ENCODE measurements at regions not wholly inside any gene's neighbourhood (a gene's known extent, or its start where the extent isn't known, plus 50 kb on each side); places are given as distances from the start of the nearest gene placed in this dataset.

DNA sequence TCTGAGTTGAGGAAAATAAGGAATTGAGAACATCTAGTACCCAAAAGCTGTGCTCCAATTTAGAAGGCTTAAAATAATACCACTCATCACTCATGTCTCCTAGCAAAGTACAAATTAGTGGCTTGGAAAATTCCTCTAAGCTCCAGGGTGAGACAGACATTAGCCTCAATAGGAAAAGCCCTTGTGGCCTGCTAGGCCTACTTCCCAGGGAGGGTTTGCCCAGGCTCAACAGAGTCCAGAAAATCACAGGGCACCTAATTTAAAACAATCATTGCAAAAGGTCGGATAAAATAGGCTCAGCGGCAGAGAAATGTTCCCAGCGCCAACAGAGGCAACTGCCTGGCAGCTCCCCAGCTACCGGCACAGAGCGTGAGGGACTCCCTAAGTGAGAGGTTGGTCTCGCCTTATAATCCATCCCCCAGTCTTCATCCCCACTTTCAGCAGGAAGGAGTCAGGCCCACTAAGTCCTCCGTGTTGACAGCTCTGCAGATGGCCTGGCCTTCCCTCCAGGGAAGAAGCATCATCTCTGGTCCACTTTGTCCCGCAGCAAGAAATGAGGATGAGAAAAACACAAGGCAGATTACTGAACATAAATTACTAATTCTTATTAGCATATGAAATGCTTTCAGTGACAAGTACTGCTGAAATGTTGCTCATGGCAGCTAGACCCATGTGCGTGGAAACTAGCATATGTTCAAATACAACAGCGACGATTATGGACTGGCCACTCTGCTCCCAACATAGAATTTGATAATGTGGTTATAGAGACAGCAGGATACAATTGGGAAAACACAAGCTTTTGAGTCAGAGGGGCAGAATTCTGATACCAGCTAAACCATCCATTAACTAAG is 1177.7 kb upstream of the AUTS2 start:
- no peak for DNase-seq

DNA sequence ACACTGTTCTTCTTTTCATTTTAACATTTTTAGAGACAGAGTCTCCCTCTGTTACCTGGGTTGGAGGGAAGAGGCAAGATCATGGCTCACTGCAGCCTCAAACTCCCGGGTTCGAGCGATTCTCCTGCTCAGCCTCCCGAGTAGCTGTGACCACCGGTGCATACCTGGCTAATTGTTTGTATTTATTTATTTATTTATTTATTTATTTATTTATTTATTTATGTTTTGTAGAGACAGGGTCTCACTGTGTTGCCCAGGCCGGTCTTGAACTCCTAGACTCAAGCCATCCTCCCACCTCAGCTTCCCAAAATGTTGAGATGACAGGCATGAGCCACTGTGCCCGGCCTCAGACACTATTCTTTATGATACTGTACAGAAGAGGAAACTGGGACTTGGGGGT is 1176.6 kb upstream of the AUTS2 start:
- DNase-seq, result no peak

DNA sequence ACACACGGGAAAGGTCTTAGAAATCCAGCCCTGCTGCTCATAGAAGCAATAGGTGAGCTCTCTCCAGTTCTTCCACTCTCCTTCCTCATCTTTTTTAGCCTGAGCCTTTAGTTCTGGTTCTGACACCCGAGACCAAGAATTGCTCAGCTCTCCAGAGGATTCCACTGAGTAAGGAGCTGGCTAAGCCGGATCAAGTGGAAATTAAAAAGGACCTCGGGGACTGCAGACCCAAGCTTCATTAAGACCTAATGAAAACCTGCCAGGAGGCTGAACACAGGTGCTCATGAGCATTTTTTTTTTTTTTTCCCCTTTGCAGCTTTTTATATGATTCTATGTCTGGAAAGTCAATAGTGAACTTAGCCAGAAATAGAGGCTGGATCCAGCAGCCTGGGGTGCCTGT is 1176.0 kb upstream of the AUTS2 start:
- DNase-seq, result no peak

DNA sequence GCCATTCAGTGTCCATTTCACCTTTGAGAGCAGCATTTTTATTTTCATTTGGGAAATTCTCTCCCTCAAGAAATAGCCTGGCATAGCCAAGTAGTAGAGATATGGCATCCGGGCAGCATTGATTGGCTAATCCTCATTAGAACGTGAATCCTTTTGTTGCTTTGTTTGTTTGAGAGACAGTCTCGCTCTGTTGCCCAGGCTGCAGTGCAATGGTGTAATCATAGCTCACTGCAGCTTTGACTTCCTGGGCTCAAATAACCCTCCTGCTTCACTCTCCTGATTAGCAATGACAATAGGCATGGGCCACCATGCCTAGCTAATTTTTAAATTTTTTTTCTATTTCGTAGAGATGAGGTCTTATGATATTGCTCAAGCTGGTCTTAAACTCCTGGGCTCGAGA is 1174.9 kb upstream of the AUTS2 start:
- no peak for DNase-seq

DNA sequence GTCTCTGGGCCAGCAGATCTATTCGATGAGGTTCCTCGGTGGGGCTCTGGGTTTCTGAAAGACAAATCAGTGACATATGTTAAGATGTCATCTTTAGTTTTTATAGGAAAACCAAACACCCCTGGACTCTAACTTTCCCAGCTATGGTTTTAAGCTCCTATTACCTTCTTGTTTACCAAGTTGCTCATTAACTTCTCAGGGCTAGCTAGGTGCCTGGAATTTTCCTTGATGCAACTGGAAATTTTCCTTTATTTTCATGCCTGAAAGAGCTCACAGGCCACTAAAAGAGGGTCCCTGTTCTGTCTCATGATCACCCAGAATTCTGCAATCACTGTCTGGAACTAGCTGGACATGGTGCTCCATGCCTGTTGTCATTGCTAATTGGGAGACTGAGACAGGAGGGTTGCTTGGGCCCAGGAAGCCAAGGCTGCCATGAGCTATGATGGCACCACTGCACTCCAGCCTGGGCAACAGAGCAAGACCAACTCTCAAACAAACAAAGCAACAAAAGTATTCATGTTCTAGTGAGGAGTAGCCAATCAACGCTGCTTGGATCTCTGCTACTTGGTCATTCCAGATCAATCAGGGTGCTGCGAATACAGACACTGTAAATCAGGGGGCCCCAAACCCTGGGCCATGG is 1173.5 kb upstream of the AUTS2 start:
- no peak for DNase-seq

DNA sequence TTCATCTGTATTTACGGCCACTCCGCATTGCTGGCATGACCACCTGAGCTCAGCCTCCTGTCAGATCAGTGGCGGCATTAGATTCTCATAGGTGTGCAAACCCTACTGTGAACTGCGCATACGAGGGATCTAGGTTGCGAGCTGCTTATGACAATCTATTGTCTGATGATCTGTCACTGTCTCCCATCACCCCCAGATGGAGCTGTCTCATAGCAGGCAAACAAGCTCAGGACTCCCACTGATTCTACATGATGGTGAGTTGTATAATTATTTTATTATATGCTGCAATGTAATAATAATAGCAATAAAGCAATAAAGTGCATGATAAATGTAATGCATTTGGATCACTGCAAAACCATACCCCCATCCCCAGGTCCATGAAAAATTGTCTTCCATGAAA is 1172.9 kb upstream of the AUTS2 start:
- DNase-seq, result no peak

DNA sequence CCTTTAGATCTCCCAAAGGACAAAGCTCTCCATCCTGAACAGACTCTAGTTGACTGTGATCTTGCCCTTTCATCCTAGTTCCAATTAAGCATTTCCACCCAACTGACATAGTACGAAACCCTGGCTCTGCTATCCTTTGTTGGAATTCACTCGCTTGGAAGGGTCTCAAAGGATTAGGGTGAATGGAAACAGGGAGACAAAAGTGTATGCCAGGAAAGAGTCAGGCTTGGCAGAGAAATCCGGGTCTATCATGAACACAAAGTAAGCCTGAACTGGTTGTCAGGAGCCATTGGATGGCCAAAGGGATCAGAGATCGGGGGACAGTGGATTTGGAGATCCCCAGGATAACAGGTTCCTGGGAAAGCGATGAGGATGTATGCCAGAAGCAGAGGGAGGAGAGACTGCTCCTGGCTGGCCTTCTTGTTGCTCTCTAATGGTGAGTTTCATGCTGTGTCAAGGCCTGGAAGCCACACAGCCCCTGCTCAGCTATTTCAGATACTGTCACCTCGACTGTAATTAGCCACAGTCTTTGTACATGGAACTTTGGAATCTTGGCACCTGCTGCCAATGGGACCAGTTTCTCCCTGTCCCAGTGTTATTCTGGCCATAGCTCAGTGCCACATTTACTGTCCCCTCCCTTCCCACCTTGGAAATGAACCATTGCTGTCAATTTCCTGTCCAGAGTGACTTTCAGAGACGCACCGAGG is 1168.7 kb upstream of the AUTS2 start:
- no peak for DNase-seq

DNA sequence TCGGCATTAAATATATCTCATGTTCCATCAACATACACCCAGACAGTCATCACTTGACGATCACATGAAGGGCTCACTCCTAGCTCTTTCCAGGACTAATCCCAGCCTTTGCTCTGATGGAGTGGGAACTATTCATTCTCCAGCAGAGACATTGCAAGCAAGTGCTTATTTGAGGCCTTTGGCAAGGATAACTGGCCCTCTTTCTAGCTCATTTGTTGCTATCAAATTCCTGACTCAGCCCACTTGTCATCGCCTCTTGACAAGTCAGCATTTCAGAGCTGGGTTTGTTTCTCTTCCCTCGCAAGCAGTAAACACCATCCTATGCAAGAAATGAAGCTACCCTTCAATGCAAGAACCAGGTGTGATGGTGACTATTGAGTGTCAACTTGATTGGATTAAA is 1165.7 kb upstream of the AUTS2 start:
- DNase-seq, result no peak

DNA sequence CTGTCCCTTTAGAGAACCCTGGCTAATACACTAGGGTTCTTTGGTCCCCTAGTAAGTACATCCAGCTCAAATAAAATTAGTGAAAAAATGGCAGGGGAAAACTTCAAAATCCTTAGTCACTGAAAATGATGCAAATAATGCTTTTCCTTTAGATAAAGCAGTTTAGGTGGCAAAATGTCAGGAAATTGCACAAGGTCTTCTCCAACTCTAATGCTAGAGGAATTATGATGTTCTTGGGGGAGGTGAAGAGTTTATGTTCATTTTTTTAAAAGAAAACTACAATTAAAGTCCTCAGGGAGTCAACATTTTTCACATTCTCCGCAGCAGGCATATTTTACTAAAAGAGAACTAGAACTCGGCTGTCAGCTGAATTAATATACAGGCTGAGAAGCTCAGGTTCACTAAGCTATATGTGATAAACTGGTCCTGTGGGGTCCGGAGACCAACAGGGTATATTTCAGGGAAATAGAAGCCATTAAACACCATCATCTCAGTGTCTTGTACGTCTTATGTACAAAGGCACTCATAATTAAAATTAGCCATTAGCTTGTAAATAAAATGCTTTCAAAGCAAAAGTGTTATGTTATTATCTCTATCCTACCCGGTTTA is 1164.7 kb upstream of the AUTS2 start:
- DNase-seq, result no peak

DNA sequence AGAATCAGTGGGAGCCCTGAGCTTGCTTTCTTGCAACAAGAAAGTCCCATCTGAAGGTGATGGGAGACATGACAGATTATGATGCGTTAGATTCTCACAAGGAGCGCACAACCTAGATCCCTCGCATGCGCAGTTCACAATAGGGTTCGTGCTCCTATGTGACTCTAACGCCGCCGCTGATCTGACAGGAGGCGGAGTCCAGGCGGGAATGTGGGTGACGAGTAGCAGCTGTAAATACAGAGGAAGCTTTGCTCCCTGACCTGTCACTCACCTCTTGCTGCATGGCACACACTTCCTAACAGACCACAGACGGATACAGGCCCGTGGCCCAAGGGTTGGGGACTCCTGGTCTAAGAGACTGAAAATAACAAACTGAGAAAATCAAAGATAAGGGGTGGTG is 1163.4 kb upstream of the AUTS2 start:
- DNase-seq, result no peak

DNA sequence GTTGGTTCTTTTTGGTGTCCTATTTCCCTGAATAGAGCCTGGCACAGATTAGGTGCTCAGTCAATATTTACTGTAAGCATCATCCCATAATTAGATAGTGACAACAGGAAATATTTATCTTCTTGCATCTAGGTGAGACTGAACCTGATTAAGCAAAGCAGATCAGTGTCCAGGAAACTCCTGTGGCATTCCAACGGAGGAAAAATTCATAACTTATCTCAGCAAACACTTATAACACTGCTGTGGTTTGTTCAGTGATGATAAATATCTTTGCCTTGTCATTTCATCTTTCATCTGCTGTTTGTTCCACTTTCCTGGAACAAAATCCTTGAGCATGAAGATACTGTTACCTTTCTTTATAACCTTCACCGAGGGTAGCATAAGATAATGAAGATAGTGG is 1160.3 kb upstream of the AUTS2 start:
- DNase-seq, result no peak

DNA sequence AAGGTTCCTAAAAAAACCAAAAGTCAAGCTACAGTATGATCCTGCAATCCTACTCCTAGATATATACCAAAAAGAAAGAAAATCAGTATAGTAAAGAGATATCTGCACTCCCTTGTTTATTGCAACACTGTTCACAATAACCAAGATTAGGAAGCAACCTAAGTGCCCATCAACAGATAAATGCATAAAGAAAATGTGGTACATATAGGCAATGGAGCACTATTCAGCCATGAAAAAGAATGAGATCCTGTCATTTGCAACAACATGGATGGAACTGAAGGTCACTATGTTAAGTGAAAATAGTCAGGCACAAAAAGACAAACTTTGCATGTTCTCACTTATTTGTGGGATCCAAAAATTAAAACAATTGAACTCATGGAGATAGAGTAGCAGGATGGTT is 1159.5 kb upstream of the AUTS2 start:
- no peak for DNase-seq

DNA sequence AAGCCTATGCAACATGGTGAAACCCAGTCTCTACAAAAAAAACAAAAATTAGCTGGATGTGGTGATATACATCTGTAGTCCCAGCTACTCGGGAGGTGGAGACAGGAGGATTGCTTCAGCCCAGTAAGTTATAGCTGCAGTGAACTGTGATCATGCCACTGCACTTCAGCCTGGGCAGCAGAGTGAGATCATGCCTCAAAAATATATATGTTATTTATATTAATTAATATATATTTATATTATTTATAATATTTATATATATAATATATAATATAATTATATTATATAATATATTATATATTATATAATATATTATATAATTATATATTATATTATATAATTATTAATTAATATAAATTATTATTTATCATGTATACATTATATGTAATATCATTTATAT is 1158.4 kb upstream of the AUTS2 start:
- no peak for DNase-seq

DNA sequence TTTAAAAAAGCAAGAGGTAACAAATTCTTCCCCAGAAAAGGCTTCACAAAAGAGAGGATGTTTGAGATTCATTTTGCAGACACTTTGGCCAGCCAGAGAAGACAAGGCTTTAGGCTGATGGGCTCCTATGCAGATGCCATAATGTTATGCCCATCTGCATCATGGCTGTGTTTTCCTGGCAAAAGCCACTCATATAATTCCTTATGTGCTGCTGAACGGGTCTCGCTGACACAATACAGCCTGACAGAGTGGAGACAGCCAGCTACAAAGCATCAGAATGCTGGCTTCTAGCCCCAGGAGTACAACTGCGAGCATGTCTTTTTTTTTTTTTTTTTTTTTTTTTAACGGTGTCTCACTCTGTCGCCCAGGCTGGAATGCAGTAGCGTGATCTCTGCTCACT is 1157.4 kb upstream of the AUTS2 start:
- DNase-seq, result no peak

DNA sequence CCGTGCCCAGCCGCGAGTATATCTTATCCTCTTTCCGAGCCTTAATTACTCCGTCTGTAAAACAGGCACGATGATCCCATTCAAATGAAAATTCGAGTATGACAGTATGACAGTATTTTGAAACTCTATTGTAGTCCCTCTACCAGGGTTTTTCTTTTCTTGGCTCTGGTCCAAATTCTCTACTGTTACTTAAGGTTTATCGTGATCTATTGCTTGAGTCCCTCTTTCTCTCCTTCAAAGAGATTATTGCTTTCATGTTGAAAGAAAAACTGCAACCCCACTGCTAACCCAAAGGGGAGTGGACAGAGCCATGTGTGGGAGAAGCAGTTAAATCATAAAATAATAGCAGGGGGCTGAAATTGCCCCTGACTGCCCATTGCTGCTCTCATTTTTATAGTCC is 1156.6 kb upstream of the AUTS2 start:
- DNase-seq, result no peak

DNA sequence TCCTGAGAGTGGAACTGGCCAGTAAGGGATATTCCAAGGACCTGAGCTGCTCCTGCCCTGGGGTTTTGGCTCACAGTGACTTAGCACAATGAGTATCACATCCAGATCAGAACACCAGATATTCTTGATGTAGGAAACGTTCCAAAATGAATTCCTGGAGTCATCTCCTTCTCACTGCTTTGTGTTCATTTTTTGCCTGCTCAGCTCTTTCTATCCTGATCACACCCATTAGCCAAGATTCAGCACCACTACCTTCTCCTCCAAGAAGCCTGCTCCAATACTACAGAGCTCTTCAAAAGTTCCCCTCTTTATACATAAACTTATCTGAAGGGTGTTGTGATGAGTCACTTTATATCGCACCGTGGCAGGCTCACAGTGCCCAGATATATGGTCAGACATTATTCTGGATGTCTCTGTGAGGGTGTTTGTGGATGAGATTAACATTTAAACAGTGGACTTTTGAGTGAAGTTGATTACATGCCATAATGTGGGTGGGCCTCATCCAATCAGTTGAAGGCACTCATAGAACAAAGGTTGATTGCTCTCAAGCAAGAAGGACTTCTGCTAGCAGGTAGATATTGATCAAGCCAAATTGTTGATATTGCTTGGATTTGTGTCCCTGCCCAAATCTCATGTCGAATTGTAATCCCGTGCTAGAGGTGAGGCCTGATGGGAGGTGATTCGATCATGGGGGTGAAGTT is 1155.2 kb upstream of the AUTS2 start:
- no peak for DNase-seq

DNA sequence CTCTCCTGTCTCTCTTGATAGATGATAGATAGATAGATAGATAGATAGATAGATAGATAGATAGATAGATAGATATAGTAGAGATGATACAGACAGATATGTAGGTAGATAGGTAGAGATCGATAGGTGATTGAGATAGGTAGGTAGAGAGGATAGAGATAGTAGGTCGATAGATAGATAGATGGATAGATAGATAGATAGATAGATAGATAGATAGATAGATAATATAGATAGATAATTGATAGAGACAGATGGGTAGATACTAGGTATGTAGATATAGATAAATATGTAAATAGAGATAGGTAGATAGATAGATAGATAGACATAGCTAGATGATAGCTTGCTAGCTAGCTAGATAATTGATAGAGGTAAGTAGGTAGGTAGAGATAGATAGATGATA is 1154.2 kb upstream of the AUTS2 start:
- no peak for DNase-seq

DNA sequence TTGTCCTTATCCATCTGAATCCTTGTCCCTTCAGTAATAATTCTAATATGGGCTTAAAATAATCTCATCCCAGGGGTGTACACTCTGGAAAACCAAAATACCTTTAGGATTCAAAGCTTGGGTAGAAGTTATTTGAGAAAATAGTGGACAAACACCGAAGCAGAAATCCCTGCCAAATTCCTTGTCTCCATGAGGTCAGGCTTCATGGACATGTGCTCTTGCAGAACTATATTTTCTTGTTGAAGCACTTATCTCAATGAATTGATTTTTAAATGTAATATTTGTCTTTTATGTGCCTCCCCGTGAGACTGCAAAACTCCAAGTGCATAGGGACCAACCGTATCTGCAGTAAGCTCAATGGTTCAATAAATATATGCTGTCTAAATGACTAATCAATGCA is 1153.3 kb upstream of the AUTS2 start:
- DNase-seq, result no peak

DNA sequence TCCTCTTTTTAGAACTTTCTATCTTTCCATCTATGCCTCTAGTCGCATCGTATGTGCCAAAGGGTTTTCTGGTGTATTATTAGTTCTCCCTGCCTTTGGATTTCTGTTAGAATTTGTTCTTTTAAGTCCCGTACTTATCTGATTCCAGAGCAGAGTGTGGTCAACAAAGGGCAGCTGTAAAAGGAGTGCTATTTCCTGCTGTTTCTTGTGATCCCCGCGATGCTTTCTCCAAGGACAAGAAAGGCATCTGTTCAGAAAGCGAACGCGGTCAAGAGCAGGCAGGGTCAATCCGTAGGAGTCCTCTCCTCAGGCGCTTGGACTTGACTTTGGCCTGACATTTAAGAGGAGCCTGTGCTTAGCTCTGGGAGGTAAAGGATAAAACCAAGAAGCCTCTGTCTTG is 1152.1 kb upstream of the AUTS2 start:
- DNase-seq, result no peak

DNA sequence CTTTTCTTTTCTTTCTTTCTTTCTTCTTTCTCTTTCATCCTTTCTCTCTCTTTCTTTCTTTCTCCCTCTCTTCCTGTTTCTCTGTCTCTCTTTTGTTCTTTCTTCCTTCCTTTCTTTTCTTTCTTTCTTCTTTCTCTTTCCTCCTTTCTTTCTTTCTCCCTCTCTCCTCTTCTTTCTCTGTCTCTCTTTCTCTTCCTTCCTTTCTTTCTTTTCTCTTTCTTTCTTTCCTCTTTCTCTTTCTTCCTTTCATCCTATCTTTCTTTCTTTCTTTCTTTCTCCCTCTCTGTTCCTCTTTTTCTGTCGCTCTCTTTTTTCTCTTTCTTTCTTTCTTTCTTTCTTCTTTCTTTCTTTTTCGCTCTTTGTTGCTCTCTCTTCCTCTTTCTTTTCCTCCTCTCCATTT is 1149.2 kb upstream of the AUTS2 start:
- DNase-seq, result no peak

DNA sequence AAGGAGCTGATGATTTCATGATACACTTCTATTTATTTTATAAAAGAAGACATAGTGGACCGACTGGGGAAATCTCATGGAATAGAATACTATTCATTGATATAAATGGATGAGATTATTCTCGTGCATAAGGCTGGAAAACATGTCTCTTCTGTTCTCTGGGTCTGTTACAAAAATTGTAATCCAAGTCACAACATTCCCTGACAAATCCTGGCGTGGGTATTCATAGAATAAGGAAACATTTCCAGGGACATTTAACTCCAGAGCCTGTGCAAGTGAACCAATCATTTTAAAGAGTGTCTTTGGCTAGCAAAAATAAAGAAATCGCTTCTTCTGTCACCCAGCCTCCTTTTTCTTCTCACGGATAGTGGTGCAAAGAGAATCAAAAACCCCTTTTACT is 1148.5 kb upstream of the AUTS2 start:
- DNase-seq, result no peak

DNA sequence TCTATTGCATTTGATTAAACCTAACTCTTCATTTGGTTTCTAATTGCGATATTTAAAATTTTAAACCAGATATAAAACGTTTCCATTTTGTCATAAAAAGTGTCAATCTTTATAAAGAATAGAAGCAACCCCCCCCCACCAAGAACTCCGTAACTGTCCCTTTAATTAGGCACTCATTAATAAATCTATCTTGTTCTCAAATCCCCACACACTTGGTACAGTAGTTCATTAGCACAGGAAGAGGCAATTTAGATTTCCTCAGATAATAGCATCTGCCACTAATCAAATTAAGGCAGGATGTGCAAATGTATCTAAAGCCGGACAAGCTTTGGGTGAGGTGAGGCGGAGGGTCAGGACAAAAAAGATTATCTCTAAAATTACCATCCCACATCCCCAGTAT is 1143.3 kb upstream of the AUTS2 start:
- no peak for DNase-seq

DNA sequence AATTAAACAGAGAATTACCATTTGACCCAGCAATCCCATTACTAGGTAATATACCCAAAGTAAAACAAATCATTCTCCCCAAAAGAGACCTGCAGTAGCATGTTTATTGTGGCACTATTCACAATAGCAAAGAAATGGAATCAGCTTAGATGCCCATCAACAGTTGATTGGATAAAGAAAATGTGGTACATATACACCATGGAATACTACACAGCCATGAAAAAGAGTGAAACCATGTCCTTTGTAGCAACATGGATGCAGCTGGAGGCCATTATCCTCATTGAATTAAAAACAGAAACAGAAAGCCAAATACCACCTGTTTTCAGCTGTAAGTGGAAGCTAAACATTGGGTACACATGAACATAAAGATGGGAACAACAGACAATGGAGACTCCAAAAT is 1141.8 kb upstream of the AUTS2 start:
- DNase-seq, result no peak

Measured in stimulated activated CD4-positive, alpha-beta T cell treated with anti-CD3 and anti-CD28 coated beads, Interleukin-15, amount 100 ng/mL, for 24 hours (primary cell).